SW480 (cell line): ENCODE measurements at regions not wholly inside any gene's neighbourhood (a gene's known extent, or its start where the extent isn't known, plus 50 kb on each side); places are given as distances from the start of the nearest gene placed in this dataset.

Experiments
- DNase-seq: peaks from one replicate; pipeline ENCODE4 v3.0.0-alpha.2; 2016; ENCODE audit warnings: low spot score

DNA sequence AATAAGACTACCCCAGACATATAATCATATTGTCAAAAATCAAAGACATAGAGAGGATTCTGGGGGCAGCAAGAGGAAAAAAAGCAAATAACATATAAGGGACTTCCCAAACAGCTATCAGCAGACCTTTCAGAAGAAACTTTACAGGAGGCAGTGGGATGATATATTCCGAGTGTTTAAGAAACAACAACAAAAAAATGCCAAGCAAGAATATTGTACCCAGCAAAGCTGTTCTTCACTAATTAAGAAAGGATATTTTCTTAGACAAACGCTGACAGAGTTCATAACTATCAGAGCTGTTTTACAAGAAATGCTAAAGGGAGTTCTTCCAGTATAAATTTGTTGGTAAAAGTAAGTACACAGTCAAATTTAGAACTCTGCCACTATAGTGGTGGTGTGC is 243.3 kb upstream of the AFDN start:
- DNase-seq = no peak

DNA sequence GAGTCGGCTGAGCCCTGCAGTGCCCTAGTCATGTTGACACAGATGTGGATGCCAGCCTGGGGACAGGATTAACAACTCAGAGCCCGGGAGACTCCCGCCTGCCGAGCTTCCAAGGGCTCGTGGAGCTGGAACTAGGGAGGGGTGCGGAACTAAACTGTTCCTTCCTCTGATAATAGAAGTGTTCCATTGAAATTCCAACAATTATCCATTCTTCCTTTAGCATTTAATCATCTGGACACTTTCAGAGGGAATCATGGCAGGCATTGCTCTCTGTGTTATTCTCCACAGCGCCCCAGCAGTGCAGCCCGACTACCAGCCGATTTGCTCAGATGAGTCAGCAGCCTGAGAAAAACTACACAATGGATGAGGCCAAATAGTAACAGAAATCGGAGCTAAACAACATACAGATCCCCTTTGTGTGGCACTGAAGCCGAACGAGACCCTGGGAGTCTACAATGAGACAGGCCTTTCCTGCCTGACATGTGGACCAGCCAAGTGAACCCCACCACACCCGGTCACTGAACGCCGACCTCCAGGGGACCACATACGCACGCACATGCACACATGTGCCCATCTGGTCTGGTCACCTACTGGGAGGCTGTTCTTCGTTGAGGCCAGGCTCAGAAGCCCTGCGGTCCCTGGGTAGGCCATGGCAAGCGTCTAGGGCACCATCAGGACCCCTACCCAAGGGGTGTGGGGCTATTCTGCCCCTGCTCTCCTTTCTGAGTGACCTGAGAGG is 238.4 kb upstream of the AFDN start:
- DNase-seq = no peak

DNA sequence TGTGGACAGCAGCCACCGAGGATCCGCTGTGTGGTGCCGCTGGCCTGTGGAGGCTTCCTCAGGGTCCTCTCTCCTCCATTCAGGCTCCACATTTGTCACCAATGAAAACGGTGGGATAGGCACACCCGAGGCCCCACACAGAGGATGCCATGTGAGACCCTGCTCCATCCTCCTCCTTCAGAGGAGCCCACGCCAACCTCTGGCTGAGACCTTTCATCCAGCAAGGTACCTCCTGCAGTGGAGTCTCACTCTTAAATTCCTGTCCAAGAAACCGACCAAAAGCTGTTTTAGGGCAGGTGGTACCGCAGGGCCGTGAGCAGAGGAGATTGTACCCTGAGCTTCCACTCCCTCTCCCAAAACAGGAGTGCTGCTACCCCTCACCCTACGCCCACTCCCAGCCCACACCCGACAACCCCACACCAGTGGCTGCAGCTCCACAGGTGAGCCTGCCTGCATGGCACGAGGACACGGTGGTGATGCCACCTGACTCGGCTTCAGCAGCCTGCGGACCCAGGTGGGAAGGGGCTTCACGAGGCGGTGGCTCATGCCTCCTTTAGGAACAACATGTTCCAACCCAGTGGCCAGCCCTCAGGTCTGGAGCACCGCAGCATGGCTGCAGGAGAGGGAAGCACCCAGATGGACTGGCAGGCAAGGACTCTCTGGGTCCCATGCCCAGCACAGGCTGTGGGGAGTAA is 237.6 kb upstream of the AFDN start:
- DNase-seq = no peak

DNA sequence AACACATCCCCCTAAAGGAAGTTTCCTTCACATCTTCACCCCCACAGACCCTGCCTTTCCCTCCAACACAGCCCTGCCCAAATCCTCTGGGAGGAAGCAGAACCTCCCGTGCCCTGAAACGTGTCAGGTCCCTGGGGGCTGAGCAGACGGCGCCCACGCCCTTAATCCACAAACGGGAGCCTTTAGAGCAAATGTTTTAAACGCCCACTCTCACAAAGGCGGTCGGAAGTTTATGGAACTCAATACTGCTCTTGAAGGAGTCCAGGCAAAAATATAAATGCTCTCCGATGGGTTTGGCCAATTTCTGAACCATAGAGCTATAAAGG is 237.1 kb upstream of the AFDN start:
- no peak for DNase-seq

DNA sequence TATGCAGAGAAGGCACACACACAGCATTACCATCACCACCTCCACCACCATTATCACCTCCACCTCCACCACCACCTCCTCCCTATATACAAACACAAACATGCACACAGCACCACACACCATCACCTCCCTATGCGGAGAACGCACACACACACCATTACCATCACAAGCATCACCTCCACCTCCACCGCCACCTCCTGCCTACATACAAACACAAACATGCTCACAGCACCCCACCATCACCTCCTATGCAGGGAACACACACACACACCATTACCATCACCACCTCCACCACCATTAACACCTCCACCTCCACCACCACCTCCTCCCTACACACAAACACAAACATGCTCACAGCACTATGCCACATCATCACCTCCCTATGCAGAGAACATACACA is 236.5 kb upstream of the AFDN start:
- no peak for DNase-seq
